K562 (cell line): ENCODE measurements at regions not wholly inside any gene's neighbourhood (a gene's known extent, or its start where the extent isn't known, plus 50 kb on each side); places are given as distances from the start of the nearest gene placed in this dataset.

ENCODE experiments used
- EP400 ChIP-seq: fragments of 450-650 bp; IDR thresholded peaks from 2 replicates; pipeline ENCODE4 v1.6.1; 2017; ENCODE audit warnings: antibody characterized with exemption, mild to moderate bottlenecking, moderate library complexity
- L3MBTL2 ChIP-seq: fragments of 450-650 bp; IDR thresholded peaks from 2 replicates; pipeline ENCODE4 v1.6.1; 2016; ENCODE audit warnings: mild to moderate bottlenecking, moderate library complexity
- MGA ChIP-seq: fragments of 450-650 bp; IDR thresholded peaks from 2 replicates; pipeline ENCODE4 v1.6.1; 2016; ENCODE audit warnings: mild to moderate bottlenecking, moderate library complexity
- POLR2A ChIP-seq: fragments of 450-650 bp; conservative IDR thresholded peaks from 2 replicates; pipeline ENCODE4 v1.6.1; 2016
- POLR2G ChIP-seq: fragments of 200-400 bp; formaldehyde crosslinking; IDR thresholded peaks from 2 replicates; pipeline ENCODE4 v1.6.1; 2017; ENCODE audit warnings: low read depth, mild to moderate bottlenecking, antibody characterized with exemption, low read length, moderate library complexity
- RBFOX2 ChIP-seq: fragments of 200-400 bp; formaldehyde crosslinking; IDR thresholded peaks from 2 replicates; pipeline ENCODE4 v1.6.1; 2017; ENCODE audit warnings: low read depth, mild to moderate bottlenecking, low read length, moderate library complexity
- USF2 ChIP-seq: sonication (generic); formaldehyde crosslinking; IDR thresholded peaks from 2 replicates; pipeline ENCODE4 v1.5.0; 2020; ENCODE audit warnings: missing genetic modification reagents

- TF ChIP-seq MGA = peak; percentile 54; the same call in 1 of the 2 replicates
- TF ChIP-seq POLR2G = peak; percentile 72
- TF ChIP-seq RBFOX2 = peak; percentile 76
- peak; percentile 41; the same call in 1 of the 2 replicates for TF ChIP-seq EP400
- 0 out of 2 replicates have a peak, but pooled peaks have one; percentile 8 for TF ChIP-seq USF2 (CRISPR knock-in tag)
- TF ChIP-seq L3MBTL2 = peak; percentile 41; the same call in 1 of the 2 replicates
- TF ChIP-seq POLR2A = 0 out of 2 replicates have a peak, but pooled peaks have one; percentile 40
- TF ChIP-seq, all 486 proteins: peak for 11
Observed at GRCh38 chr14:106204063-106204462, 677.7 kb downstream of the TMEM121 start (continued).
